NCI-H345 (cell line): ENCODE measurements at regions not wholly inside any gene's neighbourhood (a gene's known extent, or its start where the extent isn't known, plus 50 kb on each side); places are given as distances from the start of the nearest gene placed in this dataset.
A peak's percentile ranks its signal among the peaks of the same experiment; 100 is the strongest.
"Not testable (repeated sequence)": the region's sequence is repeated elsewhere in the genome, so short reads cannot be mapped to it uniquely, and the experiment has no call there.

Experiments used
- DNase-seq: peaks from one replicate; lab custom pipeline; 2025; lab: John Stamatoyannopoulos, UW

DNA sequence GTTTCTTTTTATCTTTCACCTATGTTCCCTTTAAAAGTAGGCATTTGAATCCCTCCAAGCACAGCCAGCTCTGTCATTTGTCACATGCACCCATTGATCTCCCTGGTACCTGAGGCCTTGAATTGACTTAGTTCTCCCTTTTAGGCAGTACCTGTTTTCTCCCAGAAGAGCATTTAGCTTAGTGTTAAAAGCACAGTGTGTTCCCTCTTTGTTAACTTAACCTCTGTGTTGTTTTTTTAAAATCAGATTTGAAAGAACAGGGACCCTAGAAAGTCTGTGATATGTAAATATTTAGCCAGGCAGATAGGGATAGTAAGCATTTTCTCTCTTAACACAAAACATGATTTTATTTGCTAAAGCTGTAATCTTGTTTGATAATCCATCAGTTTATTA is 113.8 kb upstream of the SPATA31D4 start:
- no peak for DNase-seq

DNA sequence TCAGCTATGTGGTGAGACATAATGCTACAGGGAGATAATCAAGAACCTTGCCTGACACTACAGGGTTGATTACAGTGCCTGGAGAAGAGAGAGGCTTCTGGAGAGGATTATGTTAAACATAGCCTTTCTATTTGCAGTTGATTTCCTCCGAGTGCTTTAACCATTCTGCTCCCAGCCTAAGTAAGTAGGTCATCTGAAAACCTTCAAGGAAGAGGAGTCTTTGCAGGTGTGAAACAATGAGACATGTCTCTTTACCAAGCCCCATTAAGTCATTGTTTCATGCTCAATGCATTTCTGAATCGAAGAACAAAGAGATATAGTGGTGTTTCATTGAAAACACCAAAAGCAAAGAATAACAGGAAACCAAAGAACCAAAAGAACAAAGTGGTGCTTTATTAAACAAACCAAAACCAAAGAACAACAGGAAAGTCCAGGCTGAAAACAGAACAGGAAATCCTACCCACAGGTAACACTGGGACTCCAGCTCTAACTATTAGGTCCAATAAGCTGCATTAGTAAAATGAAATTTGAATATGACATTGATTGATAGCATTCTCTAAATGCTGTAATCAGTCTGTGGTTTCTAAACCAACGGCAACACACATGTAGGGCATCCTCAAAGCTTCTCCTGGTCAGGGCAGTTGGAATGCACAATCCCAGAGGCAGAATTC is 113.3 kb upstream of the SPATA31D4 start:
- no peak for DNase-seq

DNA sequence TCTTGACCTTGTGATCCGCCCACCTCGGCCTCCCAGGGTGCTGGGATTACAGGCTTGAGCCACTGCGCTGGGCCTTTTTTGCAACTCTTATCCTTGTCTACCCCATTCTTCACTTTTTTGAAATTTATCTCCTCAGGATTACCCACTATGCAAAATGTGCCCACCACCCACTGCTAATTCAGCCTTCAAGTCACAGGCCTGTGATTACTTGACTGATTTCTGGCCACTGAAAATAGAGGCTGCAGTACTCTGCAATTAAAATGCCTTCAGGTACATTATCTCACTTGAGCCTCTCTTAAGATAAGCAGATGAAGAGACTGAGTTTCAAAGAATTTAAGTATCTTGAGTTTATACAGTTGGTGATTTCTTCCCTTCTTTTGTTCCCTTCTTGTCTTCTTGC is 112.4 kb upstream of the SPATA31D4 start:
- DNase-seq: no peak

DNA sequence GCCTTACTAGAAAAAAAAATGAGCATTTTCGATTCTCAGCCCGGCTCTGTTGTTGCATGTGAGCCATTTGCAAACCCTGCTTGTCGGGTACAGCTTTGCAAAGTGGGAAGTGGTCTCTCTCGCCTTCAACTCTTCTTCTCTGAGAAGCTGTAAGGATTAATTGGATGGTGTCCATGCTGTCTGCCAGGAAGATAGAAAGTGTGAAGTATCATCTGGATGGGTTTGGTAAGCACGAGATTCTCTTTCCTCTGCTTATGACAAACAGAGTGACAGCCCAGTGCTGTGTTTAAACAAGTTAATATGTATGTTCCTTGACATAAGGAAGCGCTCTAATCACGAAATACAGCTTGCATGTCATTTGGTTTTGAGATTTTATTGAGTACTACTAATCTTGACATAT is 109.1 kb upstream of the SPATA31D4 start:
- DNase-seq: no peak

DNA sequence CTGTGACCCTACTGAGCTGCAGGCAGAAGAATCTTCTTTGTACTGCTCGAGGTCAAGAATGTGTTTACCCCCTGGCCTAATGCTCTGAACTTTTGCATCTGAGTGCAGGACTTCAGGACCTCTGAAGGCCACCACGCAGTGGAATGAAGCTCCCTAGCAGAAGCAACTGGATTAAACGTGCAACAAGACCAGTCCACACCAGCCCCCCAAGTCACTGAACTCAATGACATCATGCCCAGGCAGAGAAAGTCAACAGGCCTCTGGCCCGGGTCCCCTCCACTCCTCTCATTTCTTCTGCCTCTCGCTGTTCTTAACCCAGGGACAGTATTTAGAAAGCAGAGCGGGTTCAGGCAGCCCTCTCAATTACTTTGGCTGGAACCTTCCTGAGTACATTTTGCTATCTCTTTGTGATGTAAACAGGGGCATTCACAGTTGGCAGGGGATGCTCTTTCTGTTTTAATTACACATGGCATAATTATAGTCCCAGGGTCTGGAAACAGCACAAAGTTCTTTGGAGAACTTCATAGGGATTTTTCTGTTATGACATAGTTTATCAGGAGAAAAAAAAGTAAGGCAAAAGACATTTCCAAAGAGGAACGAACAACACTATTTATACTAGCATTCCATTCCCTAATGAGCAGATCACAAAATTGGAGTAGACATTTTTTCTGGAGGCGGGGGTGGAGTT is 108.2 kb upstream of the SPATA31D4 start:
- no peak for DNase-seq

DNA sequence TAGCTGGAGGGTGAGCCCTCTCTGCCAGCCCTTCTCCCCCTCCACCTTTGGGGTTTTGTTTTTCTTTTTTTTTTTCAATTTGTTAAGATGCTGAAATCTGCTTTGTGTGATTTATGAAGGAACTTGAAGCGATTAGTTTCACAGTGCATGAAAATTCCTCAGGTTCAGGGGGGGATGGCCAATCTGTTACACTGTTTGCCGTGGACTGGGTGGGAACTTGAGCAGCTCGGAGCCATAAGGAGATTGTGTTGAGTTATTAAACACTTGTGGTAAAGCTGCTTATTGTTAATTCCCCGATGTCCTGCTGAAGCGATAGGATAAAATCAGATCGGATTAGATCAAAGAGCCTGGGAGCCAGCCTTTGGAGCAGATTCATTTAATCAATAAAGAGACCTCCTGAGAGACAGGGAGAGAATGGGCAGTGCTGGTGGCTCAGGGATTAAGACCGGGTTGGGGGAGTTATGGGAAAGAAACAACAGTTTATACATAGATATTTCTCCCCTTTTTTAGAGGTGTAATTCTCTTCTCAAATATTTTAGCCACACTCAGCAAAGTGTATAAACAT is 105.8 kb upstream of the SPATA31D4 start:
- no peak for DNase-seq

DNA sequence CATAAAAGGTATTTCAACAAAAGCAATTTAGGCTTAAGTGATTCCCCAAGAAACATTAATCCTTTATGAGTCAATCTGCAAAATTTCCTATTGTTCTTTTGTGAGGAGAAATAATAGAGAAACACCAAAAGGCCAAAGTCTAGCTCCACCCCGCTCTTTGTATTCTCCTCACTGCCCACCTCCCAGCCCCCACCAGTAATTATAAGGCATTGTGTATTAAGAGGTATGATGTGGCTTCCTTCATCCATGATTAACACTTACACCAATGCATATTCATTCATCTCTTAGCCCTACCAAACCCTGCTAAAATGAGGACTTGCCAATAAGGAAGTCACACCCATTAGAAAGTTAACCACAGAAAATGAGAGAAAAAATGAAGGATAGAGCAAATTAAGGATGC is 105.3 kb upstream of the SPATA31D4 start:
- no peak for DNase-seq

DNA sequence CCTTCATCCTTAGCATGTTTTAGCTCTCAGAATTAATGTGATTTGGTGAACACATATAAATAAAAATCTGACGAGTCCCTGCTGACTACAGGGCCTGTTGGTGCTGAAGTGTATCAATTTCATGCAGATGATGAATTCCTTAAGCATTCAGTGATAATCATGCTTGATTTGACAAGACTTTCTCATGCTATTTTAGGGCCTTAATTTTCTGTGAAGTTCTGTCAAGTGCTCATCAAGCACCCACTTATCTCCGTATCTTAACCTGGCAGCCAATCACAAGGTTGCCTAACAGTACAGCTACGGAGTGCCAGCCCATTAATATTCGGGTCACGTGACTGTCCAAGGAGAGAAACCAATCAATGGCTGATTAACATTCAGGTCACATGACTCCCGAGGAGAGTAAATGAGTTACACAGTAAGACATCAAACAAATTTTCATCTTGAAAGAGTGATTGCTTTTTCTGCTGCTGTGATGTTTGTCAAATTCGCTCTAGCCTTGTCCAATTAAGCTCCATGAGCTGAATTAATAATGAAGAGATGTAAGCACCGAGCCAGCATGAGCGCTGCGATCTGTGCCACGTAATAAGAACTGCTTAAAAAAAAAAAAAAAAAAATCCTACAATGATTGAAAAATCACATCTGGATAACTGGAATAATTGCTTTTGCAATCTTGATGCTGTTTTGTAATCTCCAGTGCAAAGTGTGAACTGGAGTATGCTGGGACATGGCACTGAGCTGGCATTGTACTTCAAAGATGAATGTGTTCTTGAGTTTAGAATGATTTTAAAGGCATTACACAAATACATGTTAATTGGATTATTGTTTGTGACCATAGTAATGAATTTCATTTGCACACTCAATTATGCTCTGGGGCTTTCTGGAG is 104.3 kb upstream of the SPATA31D4 start:
- no peak for DNase-seq

DNA sequence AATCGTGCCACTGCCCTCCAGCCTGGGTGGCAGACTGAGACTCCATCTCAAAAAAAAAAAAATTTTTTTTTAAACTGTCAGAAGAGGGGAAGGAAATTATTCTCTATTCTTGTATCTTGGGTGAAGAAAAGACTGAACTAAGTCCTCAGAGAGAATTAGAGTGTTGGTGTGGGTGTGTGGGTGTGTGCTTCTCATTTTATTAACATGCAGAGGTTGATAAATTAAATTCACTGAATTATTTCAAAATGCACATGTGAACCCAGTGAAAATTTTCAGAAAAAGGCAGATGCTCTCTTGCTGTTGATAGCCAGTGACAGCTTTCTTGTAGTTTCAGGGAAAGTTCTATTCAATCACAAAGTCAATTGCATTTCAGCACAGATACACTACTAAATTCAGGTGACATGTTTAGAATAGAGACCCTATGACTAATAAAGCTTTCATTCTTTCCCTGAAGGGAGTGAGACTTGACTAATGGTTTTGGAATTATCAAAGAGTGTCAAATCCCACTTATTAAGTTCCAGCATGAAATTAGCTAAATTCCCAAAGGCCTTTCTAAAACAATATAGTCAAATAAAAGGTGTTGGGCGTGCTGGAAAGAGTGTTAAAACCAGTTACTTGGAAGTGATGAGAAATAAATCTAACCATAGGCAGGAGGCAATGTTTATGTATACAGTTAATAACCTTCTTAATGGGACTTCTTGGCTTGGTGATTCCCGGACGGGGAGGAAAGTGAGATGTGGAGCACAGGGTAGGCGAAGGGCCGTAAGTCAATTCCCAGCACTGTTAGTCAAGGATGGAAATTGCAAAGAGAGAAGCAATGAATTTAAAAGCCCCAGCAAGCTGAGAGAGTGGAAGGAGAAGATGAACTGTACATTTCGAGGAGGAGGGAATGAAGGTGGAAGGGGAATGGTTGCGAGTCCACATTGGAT is 103.2 kb upstream of the SPATA31D4 start:
- no peak for DNase-seq

DNA sequence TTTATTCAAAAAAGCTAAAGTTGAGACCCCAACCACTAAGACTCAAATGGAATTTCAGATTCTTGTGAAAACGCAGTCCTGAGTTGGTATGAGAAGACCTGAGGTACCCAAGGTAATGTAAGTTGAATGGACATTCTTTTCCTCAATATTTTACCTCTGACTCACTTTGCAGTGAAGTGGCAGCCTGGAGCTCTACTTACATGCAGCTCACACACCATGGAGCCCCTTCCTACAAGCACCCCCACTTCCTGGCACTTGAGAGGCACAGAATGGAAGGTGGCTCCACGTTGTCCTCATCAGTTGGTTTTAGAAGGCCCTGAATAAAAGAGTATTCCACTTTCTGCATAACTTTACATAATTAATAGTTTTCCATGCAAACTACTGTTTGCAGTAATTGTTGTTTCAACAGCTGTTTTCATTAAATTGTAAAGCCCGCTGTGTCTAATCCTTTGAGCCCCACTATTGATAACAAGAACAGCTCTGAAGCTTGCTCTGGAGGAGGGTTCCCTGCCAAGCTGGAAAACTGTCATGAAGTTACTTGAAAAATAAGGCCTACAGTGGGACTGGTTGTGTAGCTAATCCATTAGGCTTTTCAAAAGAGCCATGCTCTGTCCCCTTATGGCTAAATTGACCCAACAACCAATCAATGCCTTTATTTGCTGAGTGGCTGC is 102.2 kb upstream of the SPATA31D4 start:
- DNase-seq: no peak

DNA sequence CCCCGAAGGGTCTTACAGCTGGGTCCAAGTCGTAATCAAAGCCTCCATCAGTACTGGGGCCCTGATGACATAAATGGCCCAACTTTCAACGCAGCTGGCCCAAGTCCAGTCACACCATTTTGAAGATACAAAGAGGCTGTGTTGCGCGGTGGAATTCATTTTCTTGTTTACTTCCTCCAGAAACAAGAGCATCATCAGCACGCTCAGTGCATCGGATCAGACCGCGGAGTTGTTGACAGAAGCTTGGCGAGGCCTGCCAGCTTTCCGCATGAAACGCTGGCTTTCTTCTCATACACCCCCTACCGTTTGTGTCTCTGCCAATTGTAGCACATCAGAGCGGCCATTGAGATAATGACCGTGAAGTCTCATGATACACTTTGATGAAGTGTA is 101.7 kb upstream of the SPATA31D4 start:
- peak; percentile 43 for DNase-seq

DNA sequence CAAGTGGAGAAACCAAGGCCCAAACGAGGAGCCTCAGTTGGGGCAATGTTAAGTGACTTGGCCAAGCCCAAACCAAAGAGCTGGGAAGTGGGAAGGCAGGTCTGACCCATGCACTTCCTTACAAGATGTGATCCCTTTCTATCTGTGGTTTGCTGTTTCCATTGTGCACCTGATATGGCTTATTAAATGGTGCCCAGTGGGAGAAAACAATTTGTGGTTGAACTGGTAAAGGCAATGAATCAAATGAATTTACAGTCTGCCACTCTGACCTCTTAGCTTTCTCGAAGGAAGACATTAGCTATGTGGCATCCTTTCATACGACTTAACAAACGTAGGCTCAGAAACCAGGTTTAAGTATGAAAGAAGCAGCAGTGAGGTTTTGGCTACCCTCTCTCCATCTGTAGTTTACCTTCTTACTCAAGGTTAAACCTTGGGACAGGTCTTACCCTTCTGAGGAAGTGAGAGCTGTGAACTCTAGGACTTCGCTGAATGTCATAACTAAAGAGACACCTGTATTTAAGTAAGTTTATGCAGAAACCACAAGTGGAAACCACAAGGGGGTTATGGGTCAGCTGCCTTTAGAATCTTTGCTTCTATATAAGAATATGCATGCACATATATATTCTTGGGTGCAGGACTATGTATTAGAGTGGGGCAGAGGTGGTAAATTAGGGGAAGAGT is 100.5 kb upstream of the SPATA31D4 start:
- no peak for DNase-seq

DNA sequence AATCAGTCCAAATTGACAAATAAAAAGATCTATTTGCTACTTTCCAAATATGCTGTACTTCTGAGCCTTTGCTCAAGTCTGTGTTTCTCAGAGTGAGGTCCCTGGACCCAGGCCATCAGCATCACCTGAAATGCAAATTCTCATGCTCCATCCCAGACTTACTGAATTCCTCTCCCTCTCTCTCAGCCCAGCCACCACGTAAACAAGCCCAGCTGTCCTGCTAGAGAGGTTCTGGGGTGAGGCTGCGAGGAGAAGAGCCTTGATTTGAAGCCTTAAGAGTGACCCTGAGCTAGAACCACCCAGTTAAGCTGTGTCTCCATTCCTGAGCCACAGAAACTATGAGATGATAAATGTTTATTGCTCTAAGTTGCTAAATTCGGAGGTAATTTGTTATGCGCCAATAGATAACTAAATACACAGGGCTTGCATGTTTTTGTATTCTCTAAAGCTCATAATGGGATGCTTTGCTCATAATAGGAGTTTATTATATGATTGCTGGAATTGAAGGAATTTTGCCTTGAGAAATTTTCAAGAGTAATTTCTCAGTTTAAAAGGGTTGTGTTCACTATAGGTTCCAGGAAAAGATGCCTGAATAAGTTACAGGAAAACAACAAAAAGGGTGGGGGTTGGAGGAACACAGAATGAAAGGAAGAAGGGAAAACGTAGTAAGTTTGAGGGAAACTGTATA is 98.9 kb upstream of the SPATA31D4 start:
- no peak for DNase-seq

DNA sequence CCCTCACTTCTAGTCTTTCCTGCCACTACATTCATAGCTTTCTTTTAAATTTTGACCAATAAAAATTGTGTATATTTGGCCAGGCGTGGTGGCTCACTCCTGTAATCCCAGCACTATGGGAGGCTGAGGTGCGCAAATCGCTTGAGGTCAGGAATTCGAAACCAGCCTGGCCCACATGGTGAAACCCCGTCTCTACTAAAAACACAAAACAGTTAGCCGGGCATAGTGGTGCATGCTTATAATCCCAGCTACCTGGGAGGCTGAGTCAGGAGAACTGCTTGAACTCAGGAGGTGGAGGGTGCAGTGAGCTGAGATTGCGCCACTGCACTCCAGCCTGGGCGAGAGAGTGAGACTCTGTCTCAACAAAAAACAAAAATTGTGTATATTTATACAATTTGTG is 97.8 kb upstream of the SPATA31D4 start:
- DNase-seq: not testable (repeated sequence)

DNA sequence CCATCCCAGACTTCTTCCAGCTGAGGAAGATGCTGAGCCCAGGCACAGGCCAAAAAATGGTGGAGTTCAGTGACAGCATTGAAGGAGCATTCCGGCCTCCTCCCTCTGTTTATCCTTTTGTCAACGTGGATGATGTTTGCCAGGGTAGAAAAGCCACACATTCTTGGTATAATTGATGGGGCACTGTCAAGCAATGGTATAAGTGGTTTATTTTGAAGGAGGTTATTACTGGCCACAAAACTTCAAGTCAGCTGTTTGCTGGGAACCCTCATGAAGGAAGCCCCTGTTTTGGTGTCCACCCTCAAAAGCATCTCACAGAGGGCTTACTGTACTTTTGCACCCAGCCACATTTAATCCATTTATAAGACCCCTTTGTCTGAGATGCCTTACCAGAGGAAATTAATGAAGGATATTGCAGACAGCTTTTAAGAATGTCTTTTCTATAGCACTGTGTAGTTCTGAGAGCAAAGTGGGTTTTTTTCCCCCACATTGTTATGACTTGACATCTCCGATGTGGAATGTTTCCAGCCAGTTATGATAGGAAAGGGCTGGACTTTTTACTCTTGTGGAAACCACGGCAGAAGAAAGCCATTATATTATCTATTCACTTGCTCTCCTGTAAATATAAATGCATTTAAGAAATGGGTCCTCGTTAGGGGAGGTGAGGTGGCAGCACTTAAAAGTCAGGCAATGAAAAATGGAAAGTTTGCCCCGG is 95.5 kb upstream of the SPATA31D4 start:
- DNase-seq: no peak

DNA sequence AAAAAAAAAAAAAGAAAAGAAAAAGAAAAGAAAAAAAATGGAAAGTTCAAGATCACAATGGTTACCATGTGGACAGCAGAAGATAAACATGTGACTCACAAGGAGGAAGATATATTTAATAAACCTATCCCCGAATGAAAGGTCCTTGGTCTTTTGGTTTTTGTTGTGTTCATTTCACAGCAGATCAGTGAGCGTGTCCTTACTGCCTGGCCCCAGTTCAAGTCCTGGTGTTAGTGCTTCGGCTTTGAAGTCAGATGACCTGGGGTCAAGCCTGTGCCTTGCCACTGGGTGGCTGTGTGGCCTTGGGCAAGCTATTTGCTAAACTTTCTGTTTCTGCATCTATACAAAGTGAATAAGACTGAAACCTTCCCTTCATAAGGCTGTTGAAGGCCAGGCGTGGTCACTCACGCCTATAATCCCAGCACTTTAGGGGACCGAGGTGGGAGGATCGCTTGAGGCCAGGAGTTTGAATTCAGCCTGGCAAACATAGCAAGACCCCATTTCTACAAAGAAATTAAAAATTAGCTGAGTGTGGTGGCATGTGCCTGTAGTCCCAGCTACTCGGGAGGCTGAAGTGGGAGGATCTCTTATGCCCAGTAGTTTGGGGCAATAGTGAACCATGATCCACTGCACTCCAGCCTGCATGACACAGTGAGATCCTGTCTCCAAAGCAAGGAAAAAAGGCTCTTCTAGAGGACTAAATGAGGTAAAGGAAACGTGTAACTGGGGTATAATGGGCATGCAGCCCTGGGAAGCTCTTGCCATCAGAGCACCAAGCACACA is 94.5 kb upstream of the SPATA31D4 start:
- no peak for DNase-seq

DNA sequence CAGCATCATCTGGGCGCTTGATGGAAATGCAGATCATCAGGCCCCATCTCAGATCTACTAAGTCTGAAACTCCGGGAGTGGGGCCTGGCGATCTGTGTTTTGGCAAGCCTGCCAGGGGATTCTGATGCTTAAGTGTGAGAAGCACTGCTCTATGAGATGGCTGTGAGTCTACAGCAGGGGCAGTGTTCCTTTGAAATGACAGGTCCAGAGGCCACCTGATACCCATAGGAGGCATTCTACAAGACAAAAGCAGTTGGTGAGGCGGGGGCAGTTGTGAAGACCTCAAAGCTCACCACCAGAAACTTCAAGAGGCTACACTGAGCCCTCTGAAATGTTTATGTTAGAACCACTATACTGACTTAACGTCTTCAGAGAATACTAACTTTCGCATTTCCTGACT is 86.9 kb upstream of the SPATA31D4 start:
- DNase-seq: no peak

DNA sequence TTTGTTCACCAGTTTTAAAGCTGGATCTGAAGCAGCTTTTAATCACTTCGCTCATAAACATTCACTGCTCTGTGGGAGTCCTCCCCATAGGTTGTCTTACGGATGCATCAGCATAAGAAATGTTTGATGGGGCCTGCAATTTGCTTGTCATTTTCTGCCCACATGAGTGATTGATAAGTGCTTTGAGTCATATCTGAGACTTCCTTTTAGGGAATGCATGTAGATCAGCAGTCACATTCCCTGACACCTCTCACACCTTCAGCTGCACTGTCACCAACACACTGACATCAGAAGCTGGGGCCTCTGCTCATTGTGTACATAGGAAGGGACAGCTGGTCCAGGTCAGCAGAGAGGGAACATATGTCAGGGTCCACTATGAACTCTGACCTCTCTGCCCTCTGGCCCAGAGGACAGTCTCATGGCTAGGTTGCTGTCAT is 84.1 kb upstream of the SPATA31D4 start:
- no peak for DNase-seq
